Fibroblast of the aortic adventitia (primary cell): ENCODE measurements at regions not wholly inside any gene's neighbourhood (a gene's known extent, or its start where the extent isn't known, plus 50 kb on each side); places are given as distances from the start of the nearest gene placed in this dataset.

Experiments
- DNase-seq: peaks from one replicate; pipeline ENCODE4 v3.0.0-alpha.2; 2010; ENCODE audit warnings: low read depth
- H3K4me3 ChIP-seq: 2 replicates; pipeline ENCODE4 v1.5.1; 2011; ENCODE audit warnings: low read depth, mild to moderate bottlenecking, control low read depth, low read length, moderate library complexity
- TF ChIP-seq, protein P1 (sequence below): IDR thresholded peaks from 2 replicates; pipeline ENCODE4 v1.5.1; 2011; ENCODE audit warnings: mild to moderate bottlenecking, low read length, control low read depth, inconsistent platforms; ENCODE audit not compliant: insufficient read depth

DNA sequence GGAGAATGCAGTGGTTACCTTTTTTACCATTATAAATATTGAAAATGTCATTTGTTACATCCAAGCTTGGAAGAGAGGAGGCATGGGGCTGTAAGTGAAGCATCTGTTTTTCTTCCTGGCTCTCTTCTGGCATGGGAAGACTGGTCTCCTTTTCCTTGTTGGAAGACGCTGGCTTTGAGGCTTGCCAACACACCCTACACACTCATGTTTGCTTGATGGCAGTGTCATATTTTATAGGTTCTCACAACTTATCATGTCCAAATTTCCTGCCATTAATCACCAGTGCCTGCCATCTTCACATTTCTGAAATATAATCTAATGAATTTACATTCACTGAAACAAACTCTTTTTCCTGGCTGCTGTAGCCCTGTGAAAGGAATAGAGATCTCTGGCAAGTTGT is 252.9 kb downstream of the MAN2A1 start:
- TF ChIP-seq, protein P1, sequence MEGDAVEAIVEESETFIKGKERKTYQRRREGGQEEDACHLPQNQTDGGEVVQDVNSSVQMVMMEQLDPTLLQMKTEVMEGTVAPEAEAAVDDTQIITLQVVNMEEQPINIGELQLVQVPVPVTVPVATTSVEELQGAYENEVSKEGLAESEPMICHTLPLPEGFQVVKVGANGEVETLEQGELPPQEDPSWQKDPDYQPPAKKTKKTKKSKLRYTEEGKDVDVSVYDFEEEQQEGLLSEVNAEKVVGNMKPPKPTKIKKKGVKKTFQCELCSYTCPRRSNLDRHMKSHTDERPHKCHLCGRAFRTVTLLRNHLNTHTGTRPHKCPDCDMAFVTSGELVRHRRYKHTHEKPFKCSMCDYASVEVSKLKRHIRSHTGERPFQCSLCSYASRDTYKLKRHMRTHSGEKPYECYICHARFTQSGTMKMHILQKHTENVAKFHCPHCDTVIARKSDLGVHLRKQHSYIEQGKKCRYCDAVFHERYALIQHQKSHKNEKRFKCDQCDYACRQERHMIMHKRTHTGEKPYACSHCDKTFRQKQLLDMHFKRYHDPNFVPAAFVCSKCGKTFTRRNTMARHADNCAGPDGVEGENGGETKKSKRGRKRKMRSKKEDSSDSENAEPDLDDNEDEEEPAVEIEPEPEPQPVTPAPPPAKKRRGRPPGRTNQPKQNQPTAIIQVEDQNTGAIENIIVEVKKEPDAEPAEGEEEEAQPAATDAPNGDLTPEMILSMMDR: no peak

DNA sequence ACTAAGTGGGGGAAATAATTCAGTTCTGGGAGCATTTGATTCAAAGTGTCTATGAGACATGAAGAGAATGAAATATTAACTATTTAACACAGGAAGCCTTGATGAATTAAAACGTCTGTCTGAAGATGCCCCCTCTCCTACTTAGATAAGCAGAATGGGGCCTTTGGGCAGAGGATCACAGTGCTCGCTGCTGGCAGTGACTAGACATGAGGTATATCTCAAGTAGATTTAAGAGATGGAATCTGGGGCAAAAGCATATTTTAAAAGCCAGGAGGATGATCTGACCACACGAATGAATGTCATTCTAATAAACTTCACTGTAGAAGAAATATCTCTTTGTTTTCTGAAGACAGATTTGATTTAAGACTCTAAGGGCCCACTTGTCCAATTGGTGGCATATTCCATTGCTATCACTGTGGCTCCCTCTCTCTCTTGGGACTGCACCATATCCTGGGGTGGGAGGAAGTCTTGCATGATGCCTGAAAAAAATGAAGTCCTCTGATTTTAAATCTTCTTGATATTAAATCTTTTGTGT is 254.0 kb downstream of the MAN2A1 start:
- no peak for DNase-seq
- TF ChIP-seq, protein P1: no peak
- H3K4me3 ChIP-seq: no peak overlapping the region

More for the DNA sequence above, 252.9 kb downstream of the MAN2A1 start:
- no peak overlapping the region for H3K4me3 ChIP-seq
- DNase-seq: no peak

DNA sequence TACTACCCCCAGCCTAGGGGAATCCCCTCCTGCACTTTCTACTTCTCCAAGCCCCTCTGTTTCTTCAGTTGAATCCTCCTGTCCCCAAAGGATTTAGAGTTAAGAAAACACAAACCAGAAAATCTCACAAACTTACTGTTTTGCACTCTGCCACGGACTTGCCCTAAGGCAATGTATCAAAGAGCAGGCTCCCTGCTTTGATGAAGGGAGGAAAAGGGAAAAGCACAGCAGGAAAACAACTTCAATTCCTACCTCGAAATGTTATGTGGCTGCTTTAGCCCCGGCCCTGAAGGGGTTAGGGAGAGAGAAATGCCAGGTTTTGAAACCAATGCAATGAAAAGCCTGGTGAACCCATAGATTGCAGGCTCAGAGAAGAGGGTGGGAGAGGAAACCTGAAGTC is 254.7 kb downstream of the MAN2A1 start:
- no peak for DNase-seq
- no peak overlapping the region for H3K4me3 ChIP-seq
- TF ChIP-seq, protein P1: no peak

DNA sequence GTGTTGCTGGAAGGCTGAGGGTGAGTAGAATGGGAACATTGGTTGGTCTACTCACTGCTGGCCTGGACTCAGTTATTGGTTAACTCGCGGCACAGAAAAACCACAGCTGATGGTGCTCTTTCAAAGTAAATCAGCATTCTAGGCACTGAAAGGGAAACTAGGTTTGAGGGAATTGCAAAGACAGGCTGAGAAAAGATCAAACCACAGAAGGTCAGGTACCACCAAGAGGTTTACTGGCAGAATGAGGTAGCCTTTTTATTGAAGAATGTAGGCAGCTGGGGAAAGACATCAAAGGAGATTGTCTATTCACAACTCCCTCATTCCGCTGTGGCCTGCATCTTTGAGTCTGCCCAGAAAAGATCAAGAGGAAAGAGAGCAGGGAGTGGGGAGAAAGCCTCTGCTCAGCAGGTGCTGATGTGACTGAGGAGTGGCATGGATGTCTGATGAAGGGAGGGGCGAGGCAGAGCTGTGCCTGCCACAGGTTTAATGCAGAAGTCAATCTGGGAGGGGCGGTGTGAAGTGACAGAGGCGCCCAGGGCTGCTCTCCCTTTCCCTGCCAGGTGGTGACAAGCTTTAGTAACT is 255.5 kb downstream of the MAN2A1 start:
- TF ChIP-seq, protein P1: no peak
- no peak for DNase-seq
- H3K4me3 ChIP-seq: no peak overlapping the region

DNA sequence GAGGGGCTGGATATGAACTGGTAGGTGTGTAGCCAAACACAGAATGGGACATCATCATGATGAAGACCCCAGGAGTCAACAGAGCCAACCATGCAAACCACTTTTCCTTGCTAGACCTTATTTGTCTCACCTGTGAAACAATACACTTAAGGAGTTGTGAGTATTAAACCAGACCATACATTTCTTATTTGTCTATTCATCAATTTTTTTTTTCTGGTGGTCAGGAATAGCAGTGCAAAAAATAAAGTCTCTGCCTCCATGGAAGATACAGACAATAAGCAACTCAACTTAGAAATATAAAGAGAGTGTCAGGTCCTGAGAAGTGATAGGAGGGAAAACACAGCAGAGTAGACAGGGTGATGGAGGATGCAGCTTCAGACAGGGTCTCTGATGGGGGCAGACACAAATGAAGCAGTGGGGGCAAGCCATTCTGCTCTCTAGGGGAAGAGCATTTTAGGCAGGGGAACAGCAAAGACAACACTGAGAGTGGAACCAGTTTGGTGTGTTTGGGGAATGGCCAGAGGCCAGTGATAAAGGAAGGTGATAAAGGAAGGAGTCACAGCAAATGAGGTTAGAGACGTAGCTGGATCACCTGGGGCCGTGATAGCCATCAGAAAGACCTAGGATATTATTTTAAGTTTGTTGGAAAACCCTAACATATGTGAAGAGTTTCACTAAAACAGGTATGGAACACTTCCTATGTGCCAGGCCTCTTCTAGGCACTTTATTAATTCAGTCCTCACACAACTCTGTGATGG is 256.2 kb downstream of the MAN2A1 start:
- no peak overlapping the region for H3K4me3 ChIP-seq
- DNase-seq: no peak
- TF ChIP-seq, protein P1: no peak

DNA sequence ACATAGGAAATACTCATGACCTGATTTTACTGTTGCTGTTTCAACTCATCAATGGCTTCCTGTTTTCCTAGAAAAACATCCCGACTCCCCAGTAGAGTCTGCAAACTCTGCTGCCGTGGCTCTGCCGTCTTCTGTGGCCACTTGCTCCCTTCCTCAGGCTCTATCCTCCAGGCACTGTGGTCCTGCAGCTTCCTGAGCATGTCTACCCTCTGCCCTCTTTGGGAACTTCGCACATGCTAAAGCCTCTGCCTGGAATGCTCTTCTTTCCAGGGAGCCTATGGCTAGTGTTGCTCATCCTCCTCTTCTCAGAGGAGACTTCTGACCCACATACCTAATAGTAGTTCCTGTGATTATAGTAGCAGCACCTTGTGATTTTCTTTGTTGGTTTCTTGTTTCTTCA is 256.9 kb downstream of the MAN2A1 start:
- TF ChIP-seq, protein P1: no peak

More for the DNA sequence above, 256.9 kb downstream of the MAN2A1 start:
- no peak overlapping the region for H3K4me3 ChIP-seq
- DNase-seq: no peak
